ENCODE measurements at regions not wholly inside any gene's neighbourhood (a gene's known extent, or its start where the extent isn't known, plus 50 kb on each side); places are given as distances from the start of the nearest gene placed in this dataset.

DNA sequence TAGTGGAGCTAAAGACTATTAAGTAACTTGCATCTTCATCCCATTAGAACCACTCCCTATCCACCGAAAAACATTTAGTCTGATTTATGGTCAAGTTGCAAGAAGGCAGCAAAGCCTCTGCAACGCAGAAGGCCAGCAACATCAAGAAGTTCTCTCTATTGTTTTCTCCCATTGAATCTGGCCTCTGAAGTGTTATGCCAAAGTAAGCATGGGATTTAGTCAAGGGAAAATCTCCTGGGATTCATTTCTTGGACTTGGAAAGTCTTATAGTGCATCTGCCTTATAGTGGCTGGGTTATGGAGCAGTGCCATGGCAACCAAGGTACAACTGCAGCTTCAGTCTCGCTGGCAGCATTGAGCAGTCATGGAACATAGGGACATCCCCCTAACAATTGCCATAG is 87.7 kb upstream of the KRR1 start:
- Histone ChIP-seq H3K27ac (no peak overlapping the region), H3K4me1 (no peaks in the 10 kb centered on the region), H3K36me3 (no peaks in the 10 kb centered on the region), H3K4me3 (no peak overlapping the region), H3K27me3 (no peaks in the 10 kb centered on the region), H3K9me3 (no peaks in the 10 kb centered on the region)
- intact Hi-C loops (cut with DNase I): no loop called here
- no peak for TF ChIP-seq POLR2AphosphoS5 (IDR thresholded peaks at IDR 0.05; ENCODE audit: insufficient read depth in 1 of 2, low read depth in 1 of 2)
- TF ChIP-seq CTCF (IDR thresholded peaks at IDR 0.05): no peak
- TF ChIP-seq POLR2A (IDR thresholded peaks at IDR 0.05): no peak
- no peak for DNase-seq (ENCODE audit: extremely low spot score in 2 of 2)

GRCh38 chr12:75596406-75596805 is 85.0 kb upstream of the KRR1 start:
- Histone ChIP-seq H3K27me3 (no peaks in the 10 kb centered on the region), H3K4me1 (no peaks in the 10 kb centered on the region), H3K4me3 (no peak overlapping the region), H3K9me3 (no peaks in the 10 kb centered on the region), H3K27ac (no peak overlapping the region), H3K36me3 (no peaks in the 10 kb centered on the region)
- intact Hi-C loops (cut with DNase I): no loop called here
- TF ChIP-seq POLR2A (IDR thresholded peaks at IDR 0.05) (no peak), POLR2AphosphoS5 (IDR thresholded peaks at IDR 0.05; ENCODE audit: insufficient read depth in 1 of 2, low read depth in 1 of 2) (no peak), CTCF (IDR thresholded peaks at IDR 0.05) (no peak)
- no peak for DNase-seq (ENCODE audit: extremely low spot score in 2 of 2)

- H3K4me1 ChIP-seq: no peaks in the 10 kb centered on the region
- H3K27ac ChIP-seq: no peak overlapping the region
- no peak overlapping the region for H3K4me3 ChIP-seq
- intact Hi-C loops (cut with DNase I): no loop called here
- no peaks in the 10 kb centered on the region for H3K36me3 ChIP-seq
- TF ChIP-seq POLR2AphosphoS5 (IDR thresholded peaks at IDR 0.05; ENCODE audit: insufficient read depth in 1 of 2, low read depth in 1 of 2): no peak
- no peak for TF ChIP-seq POLR2A (IDR thresholded peaks at IDR 0.05)
- no peak for TF ChIP-seq CTCF (IDR thresholded peaks at IDR 0.05)
- H3K9me3 ChIP-seq: no peaks in the 10 kb centered on the region
- DNase-seq (ENCODE audit: extremely low spot score in 2 of 2): no peak
- H3K27me3 ChIP-seq: no peaks in the 10 kb centered on the region
Measured at GRCh38 chr12:75592638-75593335, 81.4 kb upstream of the KRR1 start.

DNA sequence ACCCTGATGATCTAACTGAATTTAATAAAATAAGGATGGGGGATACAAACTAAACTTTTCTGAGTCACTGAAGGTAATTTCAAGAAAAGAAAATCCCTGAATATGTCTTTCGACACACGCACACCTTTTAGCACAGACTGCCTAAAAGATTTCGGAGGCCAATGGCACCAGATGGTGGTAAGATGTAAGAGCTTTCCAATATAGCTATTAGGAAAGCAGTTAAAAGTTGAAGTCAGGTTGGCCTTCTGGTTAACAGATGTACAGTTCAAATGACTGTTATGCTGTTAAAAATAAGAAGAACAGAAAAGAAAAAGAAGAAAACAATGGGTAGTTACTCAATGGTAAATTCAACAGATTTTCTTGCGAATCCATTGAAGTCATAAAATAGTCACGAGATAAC is 80.7 kb upstream of the KRR1 start:
- Histone ChIP-seq H3K4me3 (no peak overlapping the region), H3K36me3 (no peaks in the 10 kb centered on the region), H3K27me3 (no peaks in the 10 kb centered on the region), H3K4me1 (no peaks in the 10 kb centered on the region), H3K27ac (no peak overlapping the region), H3K9me3 (no peaks in the 10 kb centered on the region)
- TF ChIP-seq CTCF (IDR thresholded peaks at IDR 0.05) (no peak), POLR2A (IDR thresholded peaks at IDR 0.05) (no peak), POLR2AphosphoS5 (IDR thresholded peaks at IDR 0.05; ENCODE audit: insufficient read depth in 1 of 2, low read depth in 1 of 2) (no peak)
- intact Hi-C loops (cut with DNase I): no loop called here
- DNase-seq (ENCODE audit: extremely low spot score in 2 of 2): no peak

DNA sequence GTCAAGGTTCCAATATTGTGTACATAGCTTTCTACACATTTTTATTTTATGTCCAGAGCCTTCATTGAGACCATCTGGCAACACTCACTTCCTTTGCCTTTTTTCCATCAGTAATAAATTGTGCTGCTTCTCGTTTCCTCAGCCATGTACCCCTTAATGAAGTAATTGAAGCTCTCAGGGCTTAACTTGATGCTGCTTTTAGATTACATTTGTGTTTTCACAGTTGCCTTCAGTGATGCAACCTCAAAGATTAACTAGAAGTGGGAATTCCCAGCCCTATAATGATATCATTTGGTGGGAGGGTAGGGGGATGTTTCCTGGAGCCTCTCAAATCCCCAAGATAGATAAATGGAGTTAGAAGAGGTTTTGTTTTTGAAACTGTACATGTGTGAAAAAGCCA is 80.2 kb upstream of the KRR1 start:
- DNase-seq (ENCODE audit: extremely low spot score in 2 of 2): no peak
- Histone ChIP-seq H3K27ac (no peak overlapping the region), H3K4me1 (no peaks in the 10 kb centered on the region), H3K27me3 (no peaks in the 10 kb centered on the region), H3K9me3 (no peaks in the 10 kb centered on the region), H3K4me3 (no peak overlapping the region), H3K36me3 (no peaks in the 10 kb centered on the region)
- TF ChIP-seq CTCF (IDR thresholded peaks at IDR 0.05) (no peak), POLR2A (IDR thresholded peaks at IDR 0.05) (no peak), POLR2AphosphoS5 (IDR thresholded peaks at IDR 0.05; ENCODE audit: insufficient read depth in 1 of 2, low read depth in 1 of 2) (no peak)
- intact Hi-C loops (cut with DNase I): no loop called here

Measured in vagina (tissue), 2 donors.